ENCODE measurements at regions not wholly inside any gene's neighbourhood (a gene's known extent, or its start where the extent isn't known, plus 50 kb on each side); places are given as distances from the start of the nearest gene placed in this dataset.
"Not testable (repeated sequence)": the region's sequence is repeated elsewhere in the genome, so short reads cannot be mapped to it uniquely, and the experiment has no call there.

DNA sequence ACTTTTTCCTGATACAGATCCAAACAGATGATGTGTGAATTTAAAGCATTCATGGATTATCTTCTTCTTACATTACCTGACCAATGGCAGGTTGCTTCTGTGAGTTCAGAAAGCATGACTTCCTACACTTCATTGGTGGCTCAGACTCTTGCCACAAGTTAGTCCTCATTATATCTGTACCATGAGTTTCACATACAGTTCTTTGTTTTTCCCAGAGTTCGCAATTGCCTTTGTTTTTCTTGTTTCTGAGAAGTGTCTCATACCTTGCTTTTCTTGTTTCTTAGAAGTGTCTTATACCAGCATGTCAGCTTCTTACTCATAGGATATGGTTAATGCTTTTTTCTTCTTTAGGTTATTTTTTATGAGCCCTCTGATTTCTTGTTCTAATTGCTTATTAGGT is 133.8 kb upstream of the TLE3 start:
- Histone ChIP-seq H3K27me3 (ENCODE audit: control insufficient read depth, insufficient read depth, low read length) (no peaks in the 10 kb centered on the region), H3K36me3 (ENCODE audit: control insufficient read depth, insufficient read depth, low read length) (no peaks in the 10 kb centered on the region), H3K4me3 (ENCODE audit: low read depth, low read length) (no peak overlapping the region)
- TF ChIP-seq, protein P1, sequence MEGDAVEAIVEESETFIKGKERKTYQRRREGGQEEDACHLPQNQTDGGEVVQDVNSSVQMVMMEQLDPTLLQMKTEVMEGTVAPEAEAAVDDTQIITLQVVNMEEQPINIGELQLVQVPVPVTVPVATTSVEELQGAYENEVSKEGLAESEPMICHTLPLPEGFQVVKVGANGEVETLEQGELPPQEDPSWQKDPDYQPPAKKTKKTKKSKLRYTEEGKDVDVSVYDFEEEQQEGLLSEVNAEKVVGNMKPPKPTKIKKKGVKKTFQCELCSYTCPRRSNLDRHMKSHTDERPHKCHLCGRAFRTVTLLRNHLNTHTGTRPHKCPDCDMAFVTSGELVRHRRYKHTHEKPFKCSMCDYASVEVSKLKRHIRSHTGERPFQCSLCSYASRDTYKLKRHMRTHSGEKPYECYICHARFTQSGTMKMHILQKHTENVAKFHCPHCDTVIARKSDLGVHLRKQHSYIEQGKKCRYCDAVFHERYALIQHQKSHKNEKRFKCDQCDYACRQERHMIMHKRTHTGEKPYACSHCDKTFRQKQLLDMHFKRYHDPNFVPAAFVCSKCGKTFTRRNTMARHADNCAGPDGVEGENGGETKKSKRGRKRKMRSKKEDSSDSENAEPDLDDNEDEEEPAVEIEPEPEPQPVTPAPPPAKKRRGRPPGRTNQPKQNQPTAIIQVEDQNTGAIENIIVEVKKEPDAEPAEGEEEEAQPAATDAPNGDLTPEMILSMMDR (IDR thresholded peaks at IDR 0.05; ENCODE audit: insufficient read depth, low read length, poor library complexity, severe bottlenecking): no peak
- DNase-seq (ENCODE audit: low read depth): no peak

GRCh38 chr15:70227918-70228317 is 130.2 kb upstream of the TLE3 start:
- H3K27me3 ChIP-seq (ENCODE audit: control insufficient read depth, insufficient read depth, low read length); H3K4me3 ChIP-seq (ENCODE audit: low read depth, low read length); DNase-seq (ENCODE audit: low read depth): not testable (repeated sequence)

GRCh38 chr15:70227147-70227546 is 129.4 kb upstream of the TLE3 start:
- no peak overlapping the region for H3K4me3 ChIP-seq (ENCODE audit: low read depth, low read length)
- DNase-seq (ENCODE audit: low read depth): no peak
- no peaks in the 10 kb centered on the region for H3K36me3 ChIP-seq (ENCODE audit: control insufficient read depth, insufficient read depth, low read length)
- peaks cover 4% of the 10 kb centered on the region for H3K27me3 ChIP-seq (ENCODE audit: control insufficient read depth, insufficient read depth, low read length)
- TF ChIP-seq, protein P1 (IDR thresholded peaks at IDR 0.05; ENCODE audit: insufficient read depth, low read length, poor library complexity, severe bottlenecking): no peak

More at GRCh38 chr15:70227918-70228317, 130.2 kb upstream of the TLE3 start:
- not testable (repeated sequence) for H3K36me3 ChIP-seq (ENCODE audit: control insufficient read depth, insufficient read depth, low read length)

GRCh38 chr15:70226337-70226980 is 128.7 kb upstream of the TLE3 start:
- no peak overlapping the region for H3K4me3 ChIP-seq (ENCODE audit: low read depth, low read length)
- H3K27me3 ChIP-seq (ENCODE audit: control insufficient read depth, insufficient read depth, low read length): peaks cover 4% of the 10 kb centered on the region
- H3K36me3 ChIP-seq (ENCODE audit: control insufficient read depth, insufficient read depth, low read length): no peaks in the 10 kb centered on the region
- TF ChIP-seq, protein P1 (IDR thresholded peaks at IDR 0.05; ENCODE audit: insufficient read depth, low read length, poor library complexity, severe bottlenecking): no peak
- no peak for DNase-seq (ENCODE audit: low read depth)

DNA sequence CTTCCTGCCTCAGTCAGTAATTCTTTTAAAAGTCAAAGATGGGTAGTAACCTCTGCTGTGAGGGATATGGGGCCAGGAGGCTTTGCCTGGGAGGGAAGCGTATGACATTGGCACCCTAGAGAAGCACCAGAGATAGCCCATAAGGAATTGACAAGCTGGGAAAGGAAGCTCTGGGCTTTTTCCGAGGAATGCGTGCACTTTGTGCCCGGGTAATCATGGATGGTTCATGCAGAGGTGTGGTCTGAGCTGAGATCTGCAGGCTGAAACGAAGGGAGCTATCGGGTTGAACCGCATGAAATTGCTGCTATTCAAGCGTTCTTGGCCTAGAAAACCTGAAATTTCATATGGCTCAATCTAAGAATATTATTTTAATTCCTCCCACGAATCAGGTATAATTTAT is 127.7 kb upstream of the TLE3 start:
- Histone ChIP-seq H3K27me3 (ENCODE audit: control insufficient read depth, insufficient read depth, low read length) (peaks cover 4% of the 10 kb centered on the region), H3K4me3 (ENCODE audit: low read depth, low read length) (no peak overlapping the region), H3K36me3 (ENCODE audit: control insufficient read depth, insufficient read depth, low read length) (no peaks in the 10 kb centered on the region)
- DNase-seq (ENCODE audit: low read depth): no peak
- TF ChIP-seq, protein P1 (IDR thresholded peaks at IDR 0.05; ENCODE audit: insufficient read depth, low read length, poor library complexity, severe bottlenecking): no peak

DNA sequence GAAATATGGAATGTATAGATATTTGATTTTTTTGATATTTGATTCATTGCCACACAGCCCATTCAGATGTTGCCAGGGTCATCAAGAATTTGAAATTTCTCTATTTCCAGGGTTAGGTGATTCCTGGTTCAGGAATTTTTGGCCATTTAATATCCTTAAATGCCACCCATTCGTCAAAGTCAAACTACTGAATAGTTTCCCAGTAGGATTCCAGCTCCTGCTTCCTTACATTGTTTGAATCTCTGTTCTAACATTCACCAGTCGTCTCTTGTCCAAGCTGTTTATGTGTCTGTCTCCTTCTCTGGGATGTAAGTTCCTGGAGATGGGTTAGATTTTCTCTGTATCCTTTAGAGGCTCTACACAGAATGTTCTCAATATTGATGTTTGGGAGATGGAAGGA is 124.9 kb upstream of the TLE3 start:
- no peak for DNase-seq (ENCODE audit: low read depth)
- H3K27me3 ChIP-seq (ENCODE audit: control insufficient read depth, insufficient read depth, low read length): peaks cover 4% of the 10 kb centered on the region
- TF ChIP-seq, protein P1 (IDR thresholded peaks at IDR 0.05; ENCODE audit: insufficient read depth, low read length, poor library complexity, severe bottlenecking): no peak
- no peak overlapping the region for H3K4me3 ChIP-seq (ENCODE audit: low read depth, low read length)
- H3K36me3 ChIP-seq (ENCODE audit: control insufficient read depth, insufficient read depth, low read length): no peaks in the 10 kb centered on the region
